ENCODE measurements at regions not wholly inside any gene's neighbourhood (a gene's known extent, or its start where the extent isn't known, plus 50 kb on each side); places are given as distances from the start of the nearest gene placed in this dataset.

DNA sequence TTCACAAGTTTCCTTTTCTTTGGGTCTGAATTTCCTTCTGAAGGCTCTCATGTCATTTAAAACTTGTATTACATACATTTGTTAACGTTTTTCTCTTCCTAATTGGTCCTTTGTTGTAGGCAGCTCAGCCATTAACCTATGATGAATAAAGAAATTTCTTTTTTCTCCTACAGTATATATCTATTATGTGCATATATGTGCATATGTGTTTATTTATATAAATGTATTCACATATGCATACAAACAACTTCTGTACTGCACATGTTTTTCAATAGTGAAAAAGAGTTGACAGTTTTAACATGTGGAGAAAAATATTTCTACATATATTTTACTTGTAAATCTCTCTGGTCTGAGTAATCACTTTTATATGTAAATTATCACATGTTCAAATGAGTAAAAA, 1674.9 kb upstream of the PCDH20 start:
- POLR2A ChIA-PET (ENCODE audit: unreplicated experiment), result no interaction called here
- dilution Hi-C loops (cut with HindIII; ENCODE audit: low sequenced_read_pairs, unreplicated experiment) (no loop called here), intact Hi-C loops (cut with micrococcal nuclease) (no loop called here), in situ Hi-C loops (cut with MboI; ENCODE audit: low sequenced_read_pairs) (no loop called here)
- TF ChIP-seq RFX5 (IDR thresholded peaks at IDR 0.05; ENCODE audit: low read depth, low read length), result no peak
- TF ChIP-seq, protein P1, sequence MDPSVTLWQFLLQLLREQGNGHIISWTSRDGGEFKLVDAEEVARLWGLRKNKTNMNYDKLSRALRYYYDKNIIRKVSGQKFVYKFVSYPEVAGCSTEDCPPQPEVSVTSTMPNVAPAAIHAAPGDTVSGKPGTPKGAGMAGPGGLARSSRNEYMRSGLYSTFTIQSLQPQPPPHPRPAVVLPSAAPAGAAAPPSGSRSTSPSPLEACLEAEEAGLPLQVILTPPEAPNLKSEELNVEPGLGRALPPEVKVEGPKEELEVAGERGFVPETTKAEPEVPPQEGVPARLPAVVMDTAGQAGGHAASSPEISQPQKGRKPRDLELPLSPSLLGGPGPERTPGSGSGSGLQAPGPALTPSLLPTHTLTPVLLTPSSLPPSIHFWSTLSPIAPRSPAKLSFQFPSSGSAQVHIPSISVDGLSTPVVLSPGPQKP (IDR thresholded peaks at IDR 0.05; ENCODE audit: borderline replicate concordance, low read depth, low read length), result no peak
- no peak for TF ChIP-seq POLR2A (IDR thresholded peaks at IDR 0.05; ENCODE audit: low read depth, low read length)
- no peak for TF ChIP-seq BHLHE40 (IDR thresholded peaks at IDR 0.05; ENCODE audit: low read depth, low read length)
- TF ChIP-seq, protein P2, sequence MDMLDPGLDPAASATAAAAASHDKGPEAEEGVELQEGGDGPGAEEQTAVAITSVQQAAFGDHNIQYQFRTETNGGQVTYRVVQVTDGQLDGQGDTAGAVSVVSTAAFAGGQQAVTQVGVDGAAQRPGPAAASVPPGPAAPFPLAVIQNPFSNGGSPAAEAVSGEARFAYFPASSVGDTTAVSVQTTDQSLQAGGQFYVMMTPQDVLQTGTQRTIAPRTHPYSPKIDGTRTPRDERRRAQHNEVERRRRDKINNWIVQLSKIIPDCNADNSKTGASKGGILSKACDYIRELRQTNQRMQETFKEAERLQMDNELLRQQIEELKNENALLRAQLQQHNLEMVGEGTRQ (IDR thresholded peaks at IDR 0.05; ENCODE audit: low read depth, low read length), result no peak
- no peaks in the 10 kb centered on the region for H3K36me3 ChIP-seq (ENCODE audit: control insufficient read depth, insufficient read depth, low read length)
- no peak overlapping the region for H3K18ac ChIP-seq (ENCODE audit: low read depth, low read length)
- H2AK5ac ChIP-seq (ENCODE audit: low read depth, low read length), result no peak overlapping the region
- no CpG with 5 or more reads among the region's 1 CpG for WGBS, 2 experiments (ENCODE audit: extremely low coverage in 2 of 2, insufficient read length in 1 of 2)
- no peak for DNase-seq
- H3K79me1 ChIP-seq (ENCODE audit: low read depth in 1 of 2, low read length in 2 of 2), result no peaks in the 10 kb centered on the region
- no peak overlapping the region for H2BK5ac ChIP-seq (ENCODE audit: low read depth, low read length, poor library complexity, severe bottlenecking)
- H3K4ac ChIP-seq (ENCODE audit: low read depth, low read length), result no peak overlapping the region
- no peak overlapping the region for H3K9ac ChIP-seq (ENCODE audit: low read depth, low read length)
- H4K8ac ChIP-seq (ENCODE audit: low read depth in 2 of 2, low read length in 2 of 2), result no peak overlapping the region
- H2AFZ ChIP-seq (replicated peaks; ENCODE audit: low read length, poor library complexity), result no peak overlapping the region
- H4K5ac ChIP-seq (ENCODE audit: low read depth, low read length), result no peak overlapping the region
- no peak overlapping the region for H2BK120ac ChIP-seq (ENCODE audit: low read depth, low read length)
- H4K91ac ChIP-seq (ENCODE audit: insufficient read depth, low read depth, low read length), result no peak overlapping the region
- H3K4me2 ChIP-seq (ENCODE audit: low read depth, low read length), result no peak overlapping the region
- no peaks in the 10 kb centered on the region for H3K27me3 ChIP-seq (ENCODE audit: control insufficient read depth, insufficient read depth, low read length)
- no peak overlapping the region for H3K23ac ChIP-seq (ENCODE audit: low read depth, low read length)
- H3K14ac ChIP-seq (replicated peaks; ENCODE audit: low read depth, low read length), result no peak overlapping the region
- H3K4me1 ChIP-seq (ENCODE audit: control insufficient read depth, insufficient read depth, low read length), result 0 out of 2 replicates have a peak, but pooled peaks cover 2% of the 10 kb centered on the region
- no peaks in the 10 kb centered on the region for H3K9me1 ChIP-seq (ENCODE audit: insufficient read depth, low read length)
- CTCF ChIA-PET, result no interaction called here
- ATAC-seq (ENCODE audit: low read depth), result no peak
- no peak overlapping the region for H3K27ac ChIP-seq (ENCODE audit: insufficient read depth, low read length)
- BruUV-seq (replicated peaks), result no TSS peak
- H2BK20ac ChIP-seq (ENCODE audit: low read depth, low read length), result no peak overlapping the region
- no peaks in the 10 kb centered on the region for H3K9me3 ChIP-seq (ENCODE audit: control insufficient read depth, insufficient read depth, low read length)
- H2AK9ac ChIP-seq (replicated peaks; ENCODE audit: low read depth, low read length, poor library complexity), result no peak overlapping the region
- H3K56ac ChIP-seq (ENCODE audit: extremely low read depth, insufficient read depth, low read length), result no peak overlapping the region
- no peak overlapping the region for H3K4me3 ChIP-seq (ENCODE audit: insufficient read depth, low read depth, low read length)
- H4K20me1 ChIP-seq (ENCODE audit: insufficient read depth, low read length), result no peaks in the 10 kb centered on the region
- H2BK15ac ChIP-seq (ENCODE audit: low read depth, low read length), result no peak overlapping the region
